Nephron (organoid): ENCODE measurements at regions not wholly inside any gene's neighbourhood (a gene's known extent, or its start where the extent isn't known, plus 50 kb on each side); places are given as distances from the start of the nearest gene placed in this dataset.

ENCODE experiments used
- H3K27ac Mint-ChIP-seq, 3 experiments: 2 replicates each; pipeline ENCODE4 v1.8.0; 2020; ENCODE audit warnings: mixed read lengths in 3 of 3, mild to moderate bottlenecking in 2 of 3, moderate library complexity in 1 of 3
- H3K27me3 Mint-ChIP-seq: 2 replicates; pipeline ENCODE4 v1.8.0; 2021; ENCODE audit warnings: low read depth, mild to moderate bottlenecking, moderate library complexity, mixed read lengths
- H3K36me3 Mint-ChIP-seq: 2 replicates; pipeline ENCODE4 v1.8.0; 2020; ENCODE audit warnings: low read depth, mixed read lengths
- H3K4me1 Mint-ChIP-seq: 2 replicates; pipeline ENCODE4 v1.8.0; 2020; ENCODE audit warnings: mixed read lengths
- H3K4me3 Mint-ChIP-seq, 3 experiments: 2 replicates each; pipeline ENCODE4 v1.8.0; 2020; ENCODE audit warnings: mild to moderate bottlenecking in 3 of 3, mixed read lengths in 3 of 3, moderate library complexity in 2 of 3
- H3K9me3 Mint-ChIP-seq: 2 replicates; pipeline ENCODE4 v1.8.0; 2020; ENCODE audit warnings: mixed read lengths
- CTCF ChIP-seq, 3 experiments: fragments of 200-600 bp; sonication (generic); IDR thresholded peaks; one replicate each; pipeline ENCODE4 v1.5.0; 2021; ENCODE audit warnings: antibody characterized with exemption in 3 of 3; ENCODE audit not compliant: unreplicated experiment in 3 of 3

- H3K4me1 Mint-ChIP-seq: peaks cover 14% of the 10 kb centered on the region
- H3K9me3 Mint-ChIP-seq: no peaks in the 10 kb centered on the region
- TF ChIP-seq CTCF (IDR thresholded peaks at IDR 0.05; ENCODE audit: unreplicated experiment in 3 of 3): no peak
- no peaks in the 10 kb centered on the region for H3K36me3 Mint-ChIP-seq
- H3K4me3 Mint-ChIP-seq: no peak overlapping the region
- H3K27me3 Mint-ChIP-seq: peaks cover 11% of the 10 kb centered on the region
- no peak overlapping the region for H3K27ac Mint-ChIP-seq
Observed at GRCh38 chr1:9482816-9483572, 56.3 kb upstream of the SLC25A33 start.

GRCh38 chr1:9486466-9487140 lies 52.7 kb upstream of the SLC25A33 start:
- peaks cover 20% of the 10 kb centered on the region for H3K27me3 Mint-ChIP-seq
- H3K27ac Mint-ChIP-seq: peak overlapping the region; percentile 1 to 52 (median 38)
- no peaks in the 10 kb centered on the region for H3K9me3 Mint-ChIP-seq
- TF ChIP-seq CTCF (IDR thresholded peaks at IDR 0.05; ENCODE audit: unreplicated experiment in 3 of 3): no peak
- H3K4me3 Mint-ChIP-seq: no peak overlapping the region
- H3K36me3 Mint-ChIP-seq: no peaks in the 10 kb centered on the region
- H3K4me1 Mint-ChIP-seq: peaks cover 14% of the 10 kb centered on the region
